IMR-90 (cell line): ENCODE measurements at regions not wholly inside any gene's neighbourhood (a gene's known extent, or its start where the extent isn't known, plus 50 kb on each side); places are given as distances from the start of the nearest gene placed in this dataset.

Source experiments
- ATAC-seq: fragments of 200-7000 bp; cut with Tn5 transposase; 2 replicates; pipeline ENCODE4 v1.9.1; 2020; ENCODE audit warnings: low read depth, mild to moderate bottlenecking, moderate library complexity
- BruUV-seq: library from RNA; stranded (reverse); fragments of 400-500 nt; replicated peaks from 2 replicates; lab custom pipeline; 2021; lab: Mats Ljungman, UMichigan
- CTCF ChIA-PET: fragments of 300-600 bp; formaldehyde crosslinking; extraction: SDS; loops from one replicate; lab custom pipeline; 2021; ENCODE audit warnings: antibody characterized with exemption; lab: Yijun Ruan, JAX
- POLR2A ChIA-PET: fragments of 300-600 bp; sonication (Branson Sonifier 250); formaldehyde crosslinking; loops from one replicate; lab custom pipeline; 2022; ENCODE audit warnings: antibody characterized with exemption; ENCODE audit not compliant: unreplicated experiment; lab: Charles Lee
- DNase-seq: peaks from one replicate; pipeline ENCODE4 v3.0.0; 2013
- H2AFZ ChIP-seq: replicated peaks from 2 replicates; pipeline ENCODE3; 2013; ENCODE audit warnings: low read length, mild to moderate bottlenecking; ENCODE audit not compliant: poor library complexity
- H2AK5ac ChIP-seq: 2 replicates; pipeline ENCODE4 v1.6.1; 2013; ENCODE audit warnings: low read depth, low read length, inconsistent platforms
- H2AK9ac ChIP-seq: replicated peaks from 2 replicates; pipeline ENCODE3; 2013; ENCODE audit warnings: mild to moderate bottlenecking, low read depth, low read length, moderate library complexity; ENCODE audit not compliant: poor library complexity
- H2BK120ac ChIP-seq: 2 replicates; pipeline ENCODE4 v1.6.1; 2013; ENCODE audit warnings: low read depth, low read length, inconsistent platforms
- H2BK15ac ChIP-seq: 3 replicates; pipeline ENCODE4 v1.6.1; 2013; ENCODE audit warnings: low read depth, low read length, inconsistent platforms
- H2BK20ac ChIP-seq: 2 replicates; pipeline ENCODE4 v1.6.1; 2013; ENCODE audit warnings: low read depth, mild to moderate bottlenecking, inconsistent platforms, low read length, moderate library complexity
- H2BK5ac ChIP-seq: 2 replicates; pipeline ENCODE4 v1.6.1; 2013; ENCODE audit warnings: mild to moderate bottlenecking, low read depth, low read length, inconsistent platforms; ENCODE audit not compliant: poor library complexity, severe bottlenecking
- H3K14ac ChIP-seq: replicated peaks from 2 replicates; pipeline ENCODE4 v1.6.1; 2013; ENCODE audit warnings: low read depth, low read length, inconsistent platforms
- H3K18ac ChIP-seq: 2 replicates; pipeline ENCODE4 v1.6.1; 2013; ENCODE audit warnings: low read depth, low read length, control low read depth
- H3K23ac ChIP-seq: 2 replicates; pipeline ENCODE4 v1.6.1; 2013; ENCODE audit warnings: low read depth, low read length, inconsistent platforms
- H3K27ac ChIP-seq: 2 replicates; pipeline ENCODE4 v1.5.1; 2013; ENCODE audit warnings: mild to moderate bottlenecking, control low read depth, low read length; ENCODE audit not compliant: insufficient read depth
- H3K27me3 ChIP-seq: 2 replicates; pipeline ENCODE4 v1.6.1; 2013; ENCODE audit warnings: low read length; ENCODE audit not compliant: control insufficient read depth, insufficient read depth
- H3K36me3 ChIP-seq: 2 replicates; pipeline ENCODE4 v1.6.1; 2013; ENCODE audit warnings: low read length, mixed read lengths; ENCODE audit not compliant: control insufficient read depth, insufficient read depth
- H3K4ac ChIP-seq: 2 replicates; pipeline ENCODE4 v1.6.1; 2013; ENCODE audit warnings: low read depth, low read length, inconsistent platforms
- H3K4me1 ChIP-seq: 2 replicates; pipeline ENCODE4 v1.6.1; 2013; ENCODE audit warnings: low read length, mixed read lengths; ENCODE audit not compliant: control insufficient read depth, insufficient read depth
- H3K4me2 ChIP-seq: 2 replicates; pipeline ENCODE4 v1.6.1; 2013; ENCODE audit warnings: low read depth, mild to moderate bottlenecking, control low read depth, low read length, moderate library complexity
- H3K4me3 ChIP-seq: 2 replicates; pipeline ENCODE4 v1.5.1; 2013; ENCODE audit warnings: low read depth, mild to moderate bottlenecking, control low read depth, low read length, moderate library complexity; ENCODE audit not compliant: insufficient read depth
- H3K56ac ChIP-seq: 2 replicates; pipeline ENCODE4 v1.6.1; 2013; ENCODE audit warnings: low read length, inconsistent platforms; ENCODE audit not compliant: insufficient read depth; ENCODE audit errors: extremely low read depth
- H3K79me1 ChIP-seq, 2 experiments: 2 replicates each; pipeline ENCODE4 v1.6.1; 2013; ENCODE audit warnings: low read length in 2 of 2, inconsistent platforms in 1 of 2, low read depth in 1 of 2
- H3K9ac ChIP-seq: 2 replicates; pipeline ENCODE4 v1.6.1; 2013; ENCODE audit warnings: low read depth, low read length, control low read depth
- H3K9me1 ChIP-seq: 2 replicates; pipeline ENCODE4 v1.6.1; 2013; ENCODE audit warnings: low read length, inconsistent platforms; ENCODE audit not compliant: insufficient read depth
- H3K9me3 ChIP-seq: 2 replicates; pipeline ENCODE4 v1.6.1; 2013; ENCODE audit warnings: low read length; ENCODE audit not compliant: control insufficient read depth, insufficient read depth
- H4K20me1 ChIP-seq: 2 replicates; pipeline ENCODE4 v1.6.1; 2013; ENCODE audit warnings: low read length, inconsistent platforms; ENCODE audit not compliant: insufficient read depth
- H4K5ac ChIP-seq: 2 replicates; pipeline ENCODE4 v1.6.1; 2013; ENCODE audit warnings: mild to moderate bottlenecking, low read depth, low read length, control low read depth
- H4K8ac ChIP-seq, 2 experiments: 2 replicates each; pipeline ENCODE4 v1.6.1; 2013; ENCODE audit warnings: low read depth in 2 of 2, low read length in 2 of 2, control low read depth in 1 of 2, inconsistent platforms in 1 of 2
- H4K91ac ChIP-seq: 2 replicates; pipeline ENCODE4 v1.6.1; 2013; ENCODE audit warnings: low read depth, low read length, inconsistent platforms; ENCODE audit not compliant: insufficient read depth
- BHLHE40 ChIP-seq: fragments of 150-350 bp; IDR thresholded peaks from 2 replicates; pipeline ENCODE4 v1.6.1; 2016; ENCODE audit warnings: mild to moderate bottlenecking, low read depth, low read length
- CTCF ChIP-seq: conservative IDR thresholded peaks from 2 replicates; pipeline ENCODE4 v1.5.1; 2012; ENCODE audit warnings: mild to moderate bottlenecking, low read depth, low read length, improper control_type of control experiment
- FOS ChIP-seq: fragments of 150-350 bp; IDR thresholded peaks from 2 replicates; pipeline ENCODE4 v1.6.1; 2016; ENCODE audit warnings: low read depth, low read length
- MAFK ChIP-seq: IDR thresholded peaks from 2 replicates; pipeline ENCODE4 v1.6.1; 2012; ENCODE audit warnings: low read depth, low read length, improper control_type of control experiment
- MAZ ChIP-seq: IDR thresholded peaks from 2 replicates; pipeline ENCODE4 v1.6.1; 2012; ENCODE audit warnings: low read depth, mild to moderate bottlenecking, low read length, improper control_type of control experiment, moderate library complexity, borderline replicate concordance
- MXI1 ChIP-seq: IDR thresholded peaks from 2 replicates; pipeline ENCODE4 v1.6.1; 2012; ENCODE audit warnings: low read depth, mild to moderate bottlenecking, low read length, moderate library complexity, borderline replicate concordance
- NFE2L2 ChIP-seq: fragments of 150-350 bp; IDR thresholded peaks from 2 replicates; pipeline ENCODE4 v1.6.1; 2016; ENCODE audit warnings: low read depth, mild to moderate bottlenecking, low read length
- POLR2A ChIP-seq: IDR thresholded peaks from 2 replicates; pipeline ENCODE4 v1.6.1; 2012; ENCODE audit warnings: mild to moderate bottlenecking, low read depth, low read length
- RAD21 ChIP-seq: IDR thresholded peaks from 2 replicates; pipeline ENCODE4 v1.6.1; 2012; ENCODE audit warnings: low read length, improper control_type of control experiment
- RCOR1 ChIP-seq: IDR thresholded peaks from 2 replicates; pipeline ENCODE4 v1.6.1; 2012; ENCODE audit warnings: mild to moderate bottlenecking, low read length, improper control_type of control experiment; ENCODE audit not compliant: insufficient replicate concordance
- SMC3 ChIP-seq: fragments of 150-350 bp; IDR thresholded peaks from 2 replicates; pipeline ENCODE4 v1.6.1; 2016; ENCODE audit warnings: low read depth, mild to moderate bottlenecking, antibody characterized with exemption, low read length, moderate library complexity
- USF2 ChIP-seq: fragments of 150-350 bp; IDR thresholded peaks from 2 replicates; pipeline ENCODE4 v1.6.1; 2017; ENCODE audit warnings: mild to moderate bottlenecking, antibody characterized with exemption, low read length, low read depth
- WGBS, 2 experiments: methylation state at CpG; one replicate each; pipeline versions ENCODE4 v1.1.5 to v1.1.7; 2013; ENCODE audit warnings: missing lambda C conversion rate in 2 of 2; ENCODE audit not compliant: insufficient read length in 1 of 2; ENCODE audit errors: extremely low coverage in 2 of 2; 5-methylcytosine and 5-hydroxymethylcytosine counted together
- dilution Hi-C: fragments of 300-500 bp; cut with HindIII; formaldehyde crosslinking; loops from one replicate; pipeline ENCODE4 v1.14.3; 2018; ENCODE audit warnings: low sequenced_read_pairs; ENCODE audit not compliant: unreplicated experiment
- in situ Hi-C: fragments of 300-500 bp; cut with MboI; formaldehyde crosslinking; loops from 3 replicates; pipeline ENCODE4 v1.14.3; 2019; ENCODE audit warnings: low sequenced_read_pairs, inconsistent platforms, mixed read lengths
- intact Hi-C: fragments of 100-400 bp; cut with micrococcal nuclease; formaldehyde crosslinking; loops from 2 replicates; pipeline ENCODE4 v1.10.0; 2022
- TF ChIP-seq, protein P1 (sequence below): fragments of 150-350 bp; IDR thresholded peaks from 2 replicates; pipeline ENCODE4 v1.6.1; 2016; ENCODE audit warnings: low read depth, mild to moderate bottlenecking, low read length, moderate library complexity, borderline replicate concordance

- BruUV-seq = no TSS peak
- intact Hi-C loops (no loop called here), in situ Hi-C loops (no loop called here), dilution Hi-C loops (no loop called here)
- H2BK120ac ChIP-seq = no peak overlapping the region
- H2AK9ac ChIP-seq = no peak overlapping the region
- no peaks in the 10 kb centered on the region for H3K79me1 ChIP-seq
- no peak overlapping the region for H3K56ac ChIP-seq
- no peak overlapping the region for H3K9ac ChIP-seq
- POLR2A ChIA-PET = no interaction called here
- peaks cover 3% of the 10 kb centered on the region; the same call in 1 of the 2 replicates for H3K9me1 ChIP-seq
- H2BK5ac ChIP-seq = no peak overlapping the region
- H3K4me3 ChIP-seq = no peak overlapping the region
- H3K4me2 ChIP-seq = no peak overlapping the region
- peaks cover 11% of the 10 kb centered on the region for H3K9me3 ChIP-seq
- H3K18ac ChIP-seq = no peak overlapping the region
- H2AK5ac ChIP-seq = no peak overlapping the region
- H3K4ac ChIP-seq = no peak overlapping the region
- no peak overlapping the region for H4K91ac ChIP-seq
- H3K36me3 ChIP-seq = no peaks in the 10 kb centered on the region
- H3K14ac ChIP-seq = no peak overlapping the region
- CTCF ChIA-PET = no interaction called here
- H2BK15ac ChIP-seq = no peak overlapping the region
- H3K27me3 ChIP-seq = no peaks in the 10 kb centered on the region
- no peak overlapping the region for H3K27ac ChIP-seq
- no CpG with 5 or more reads among the region's 5 CpGs for WGBS, 2 experiments
- TF ChIP-seq POLR2A (no peak), MXI1 (no peak), RAD21 (no peak), MAZ (no peak), NFE2L2 (no peak), CTCF (no peak), USF2 (no peak), MAFK (no peak), RCOR1 (no peak), FOS (no peak), SMC3 (no peak), BHLHE40 (no peak)
- TF ChIP-seq, protein P1, sequence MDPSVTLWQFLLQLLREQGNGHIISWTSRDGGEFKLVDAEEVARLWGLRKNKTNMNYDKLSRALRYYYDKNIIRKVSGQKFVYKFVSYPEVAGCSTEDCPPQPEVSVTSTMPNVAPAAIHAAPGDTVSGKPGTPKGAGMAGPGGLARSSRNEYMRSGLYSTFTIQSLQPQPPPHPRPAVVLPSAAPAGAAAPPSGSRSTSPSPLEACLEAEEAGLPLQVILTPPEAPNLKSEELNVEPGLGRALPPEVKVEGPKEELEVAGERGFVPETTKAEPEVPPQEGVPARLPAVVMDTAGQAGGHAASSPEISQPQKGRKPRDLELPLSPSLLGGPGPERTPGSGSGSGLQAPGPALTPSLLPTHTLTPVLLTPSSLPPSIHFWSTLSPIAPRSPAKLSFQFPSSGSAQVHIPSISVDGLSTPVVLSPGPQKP = no peak
- H4K8ac ChIP-seq = no peak overlapping the region
- H3K4me1 ChIP-seq = peaks cover 1% of the 10 kb centered on the region; the same call in 1 of the 2 replicates
- H2AFZ ChIP-seq = no peak overlapping the region
- H2BK20ac ChIP-seq = no peak overlapping the region
- H4K20me1 ChIP-seq = no peaks in the 10 kb centered on the region
- H4K5ac ChIP-seq = no peak overlapping the region
- no peak for ATAC-seq
- H3K23ac ChIP-seq = no peak overlapping the region
- DNase-seq = no peak
Measured at GRCh38 chr11:103651341-103651998, 385.0 kb upstream of the DDI1 start.
